HepG2 (cell line): ENCODE measurements at regions not wholly inside any gene's neighbourhood (a gene's known extent, or its start where the extent isn't known, plus 50 kb on each side); places are given as distances from the start of the nearest gene placed in this dataset.

Experiments used
- ATAC-seq: fragments of 200-7000 bp; cut with Tn5 transposase; 3 replicates; pipeline ENCODE4 v1.9.1; 2020; ENCODE audit warnings: mild to moderate bottlenecking, moderate library complexity
- BruUV-seq: library from RNA; stranded (reverse); fragments of 400-500 nt; replicated peaks from 2 replicates; lab custom pipeline; 2021; lab: Mats Ljungman, UMichigan
- CTCF ChIA-PET: fragments of 300-600 bp; formaldehyde crosslinking; extraction: SDS; loops from one replicate; lab custom pipeline; 2021; ENCODE audit warnings: low total read pairs, inconsistent platforms, low intra/inter-chr PET ratio; lab: Yijun Ruan, JAX
- POLR2A ChIA-PET: fragments of 350-600 bp; sonication (Branson Sonifier 250); formaldehyde crosslinking; loops from one replicate; lab custom pipeline; 2020; ENCODE audit warnings: antibody characterized with exemption, inconsistent platforms; lab: Yijun Ruan, JAX
- DNase-seq: peaks from one replicate; pipeline ENCODE4 v3.0.0-alpha.2; 2015; ENCODE audit warnings: low spot score
- FAIRE-seq: peaks from 3 replicates; lab custom pipeline; 2011; peaks lifted over from hg19 to GRCh38; lab: Jason Lieb, UNC
- H2AFZ ChIP-seq: one replicate; pipeline ENCODE4 v1.6.1; 2011; ENCODE audit warnings: low read length, inconsistent platforms
- H3K27ac ChIP-seq: fragments of 300-600 bp; 3 replicates; pipeline ENCODE4 v1.8.0; 2011; ENCODE audit warnings: mixed run types, mild to moderate bottlenecking, mixed read lengths, low read length, inconsistent platforms; ENCODE audit not compliant: insufficient read depth; ENCODE audit errors: extremely low read length
- H3K27me3 ChIP-seq, 2 experiments: fragments of 200-600 bp in 1 of 2; 2 replicates in 1 of 2; 3 replicates in 1 of 2; pipeline versions ENCODE4 v1.6.0 to v1.8.0; 2011; ENCODE audit warnings: low read length in 2 of 2, mild to moderate bottlenecking in 2 of 2, moderate library complexity in 2 of 2, inconsistent platforms in 1 of 2; ENCODE audit not compliant: insufficient read depth in 2 of 2, control insufficient read depth in 1 of 2
- H3K36me3 ChIP-seq, 2 experiments: fragments of 200-600 bp in 1 of 2; replicated peaks in 1 of 2; 2 replicates in 1 of 2; 3 replicates in 1 of 2; pipeline versions ENCODE4 v1.5.1 to v1.8.0; 2011; ENCODE audit warnings: low read length in 2 of 2, inconsistent platforms in 1 of 2; ENCODE audit not compliant: insufficient read depth in 2 of 2, control insufficient read depth in 1 of 2
- H3K4me1 ChIP-seq: 2 replicates; pipeline ENCODE4 v1.5.1; 2012; ENCODE audit warnings: low read length, inconsistent platforms; ENCODE audit not compliant: insufficient read depth
- H3K4me2 ChIP-seq: 2 replicates; pipeline ENCODE4 v1.6.0; 2011; ENCODE audit warnings: low read depth, low read length, inconsistent platforms
- H3K4me3 ChIP-seq, 3 experiments: fragments of 200-600 bp in 1 of 3; sonication (generic), shearing (Covaris generic) in 1 of 3; replicated peaks in 1 of 3; 2 replicates each; pipeline ENCODE4 v1.5.1; 2011 to 2016; ENCODE audit warnings: low read length in 3 of 3, inconsistent platforms in 2 of 3, low read depth in 2 of 3, mild to moderate bottlenecking in 2 of 3, control low read depth in 1 of 3, mixed read lengths in 1 of 3; ENCODE audit not compliant: insufficient read depth in 1 of 3
- H3K79me2 ChIP-seq: one replicate; pipeline ENCODE4 v1.6.1; 2011; ENCODE audit warnings: low read length, inconsistent platforms; ENCODE audit not compliant: insufficient read depth
- H3K9ac ChIP-seq: 2 replicates; pipeline ENCODE4 v1.6.0; 2011; ENCODE audit warnings: mild to moderate bottlenecking, low read depth, low read length, inconsistent platforms; ENCODE audit not compliant: insufficient read depth
- H3K9me3 ChIP-seq: 2 replicates; pipeline ENCODE4 v1.5.1; 2012; ENCODE audit warnings: mild to moderate bottlenecking, low read length
- H4K20me1 ChIP-seq: 2 replicates; pipeline ENCODE4 v1.6.0; 2011; ENCODE audit warnings: inconsistent platforms, mild to moderate bottlenecking, low read length, moderate library complexity; ENCODE audit not compliant: insufficient read depth
- CENPX ChIP-seq: sonication (generic); formaldehyde crosslinking; IDR thresholded peaks from 2 replicates; pipeline ENCODE4 v1.9.0; 2021; ENCODE audit warnings: mild to moderate bottlenecking, missing genetic modification reagents, moderate library complexity
- GABPB1 ChIP-seq: IDR thresholded peaks from 2 replicates; pipeline ENCODE4 v1.6.1; 2016; ENCODE audit warnings: mild to moderate bottlenecking, missing genetic modification reagents, moderate library complexity, missing compliant biosample characterization
- HNRNPLL ChIP-seq: fragments of 200-400 bp; formaldehyde crosslinking; IDR thresholded peaks from 2 replicates; pipeline ENCODE4 v1.6.1; 2017; ENCODE audit warnings: mild to moderate bottlenecking, low read depth, low read length; ENCODE audit not compliant: poor library complexity, severe bottlenecking
- JUNB ChIP-seq: sonication (generic); formaldehyde crosslinking; IDR thresholded peaks from 2 replicates; pipeline ENCODE4 v1.8.0; 2022; ENCODE audit warnings: missing genetic modification reagents, mild to moderate bottlenecking, borderline replicate concordance
- KAT2B ChIP-seq: fragments of 150-350 bp; IDR thresholded peaks from 2 replicates; pipeline ENCODE4 v1.6.1; 2014; ENCODE audit warnings: low read depth, low read length, borderline replicate concordance
- KLF15 ChIP-seq: sonication (generic); formaldehyde crosslinking; IDR thresholded peaks from 2 replicates; pipeline ENCODE4 v1.8.1; 2023; ENCODE audit warnings: borderline replicate concordance, mild to moderate bottlenecking, inconsistent platforms, missing genetic modification reagents, mixed read lengths
- MLXIP ChIP-seq: sonication (generic); formaldehyde crosslinking; IDR thresholded peaks from 2 replicates; pipeline ENCODE4 v1.9.0; 2021; ENCODE audit warnings: missing genetic modification reagents, borderline replicate concordance
- NCOR1 ChIP-seq: fragments of 200-600 bp; sonication (generic); IDR thresholded peaks from 2 replicates; pipeline ENCODE4 v1.7.0; 2017; ENCODE audit warnings: antibody characterized with exemption, low read length, borderline replicate concordance
- PHB2 ChIP-seq: fragments of 450-650 bp; IDR thresholded peaks from 2 replicates; pipeline ENCODE4 v1.6.1; 2018; ENCODE audit not compliant: partially characterized antibody
- PRPF4 ChIP-seq: fragments of 200-400 bp; formaldehyde crosslinking; IDR thresholded peaks from 2 replicates; pipeline ENCODE4 v1.6.1; 2016; ENCODE audit warnings: low read length, low read depth; ENCODE audit not compliant: poor library complexity, severe bottlenecking
- RARA ChIP-seq: IDR thresholded peaks from 2 replicates; pipeline ENCODE4 v1.6.1; 2016; ENCODE audit warnings: missing genetic modification reagents, missing compliant biosample characterization
- RBM39 ChIP-seq: fragments of 200-400 bp; formaldehyde crosslinking; IDR thresholded peaks from one replicate; pipeline ENCODE4 v1.6.1; 2018; ENCODE audit warnings: antibody characterized with exemption, mild to moderate bottlenecking, low read depth, low read length; ENCODE audit not compliant: poor library complexity, severe bottlenecking
- SIN3A ChIP-seq: IDR thresholded peaks from 2 replicates; pipeline ENCODE4 v1.6.1; 2011; ENCODE audit warnings: low read depth, mild to moderate bottlenecking, control low read depth, low read length, borderline replicate concordance
- U2AF1 ChIP-seq: fragments of 200-400 bp; formaldehyde crosslinking; optimal IDR thresholded peaks from 2 replicates; pipeline ENCODE3; 2017; ENCODE audit warnings: mild to moderate bottlenecking, low read depth, low read length
- ZBTB4 ChIP-seq: sonication (generic); formaldehyde crosslinking; IDR thresholded peaks from 2 replicates; pipeline ENCODE4 v1.4.0; 2020; ENCODE audit warnings: missing genetic modification reagents, mild to moderate bottlenecking, borderline replicate concordance
- ZBTB43 ChIP-seq: sonication (generic); formaldehyde crosslinking; conservative IDR thresholded peaks from 2 replicates; pipeline ENCODE4 v1.4.0; 2020; ENCODE audit warnings: missing genetic modification reagents
- ZNF263 ChIP-seq: sonication (generic); formaldehyde crosslinking; IDR thresholded peaks from 2 replicates; pipeline ENCODE4 v1.4.0; 2020; ENCODE audit warnings: missing genetic modification reagents
- ZNF292 ChIP-seq: sonication (generic); formaldehyde crosslinking; IDR thresholded peaks from 2 replicates; pipeline ENCODE4 v1.8.1; 2022; ENCODE audit warnings: mild to moderate bottlenecking, low read depth, missing genetic modification reagents, borderline replicate concordance
- ZNF382 ChIP-seq: sonication (generic); formaldehyde crosslinking; IDR thresholded peaks from 2 replicates; pipeline ENCODE4 v1.5.0; 2020; ENCODE audit warnings: missing genetic modification reagents, mild to moderate bottlenecking, borderline replicate concordance
- in situ Hi-C: cut with HindIII; loops from 2 replicates; pipeline ENCODE4 v1.10.0; 2017; ENCODE audit warnings: low pct_unique_long_range_greater_than_20kb; ENCODE audit not compliant: extremely low pct_ligation_motif_present
- intact Hi-C: fragments of 100-400 bp; cut with micrococcal nuclease; formaldehyde crosslinking; loops from one replicate; pipeline ENCODE4 v1.10.0; 2022; ENCODE audit not compliant: unreplicated experiment

- no peaks in the 10 kb centered on the region for H3K79me2 ChIP-seq
- no peak overlapping the region for H2AFZ ChIP-seq
- intact Hi-C loops: no loop called here
- H3K27ac ChIP-seq: no peak overlapping the region
- POLR2A ChIA-PET: no interaction called here
- no peaks in the 10 kb centered on the region for H3K4me1 ChIP-seq
- H3K27me3 ChIP-seq: no peaks in the 10 kb centered on the region
- H3K9me3 ChIP-seq: no peaks in the 10 kb centered on the region
- BruUV-seq: no TSS peak
- TF ChIP-seq KLF15 (CRISPR knock-in tag) (no peak), PRPF4 (no peak), ZNF382 (no peak), ZNF292 (CRISPR knock-in tag) (no peak), ZBTB4 (CRISPR knock-in tag) (no peak), RBM39 (no peak), ZBTB43 (CRISPR knock-in tag) (no peak), RARA (CRISPR knock-in tag) (no peak), SIN3A (no peak), MLXIP (CRISPR knock-in tag) (no peak), NCOR1 (no peak), U2AF1 (no peak), CENPX (no peak), GABPB1 (CRISPR knock-in tag) (no peak), JUNB (CRISPR knock-in tag) (no peak), KAT2B (no peak), HNRNPLL (no peak), ZNF263 (CRISPR knock-in tag) (no peak), PHB2 (no peak)
- TF ChIP-seq, all 625 proteins: peak for 0
- Histone ChIP-seq H3K4me3 (no peak overlapping the region), H3K36me3 (no peaks in the 10 kb centered on the region), H3K9ac (no peak overlapping the region), H3K4me2 (no peak overlapping the region), H4K20me1 (no peaks in the 10 kb centered on the region)
- CTCF ChIA-PET: no interaction called here
- FAIRE-seq (no peak), DNase-seq (no peak), ATAC-seq (no peak)
- in situ Hi-C loops: no loop called here
Measured at GRCh38 chr3:103380391-103380790, 945.6 kb downstream of the ZPLD1 start.
